T-helper 17 cell (primary cell): ENCODE measurements at regions not wholly inside any gene's neighbourhood (a gene's known extent, or its start where the extent isn't known, plus 50 kb on each side); places are given as distances from the start of the nearest gene placed in this dataset.

Source experiments
- ATAC-seq: fragments of 150-1000 bp; cut with Tn5 transposase; 2 replicates; pipeline ENCODE4 v1.10.0; 2021; ENCODE audit warnings: mild to moderate bottlenecking, moderate library complexity
- DNase-seq, 3 donors: peaks; one replicate each; pipeline versions ENCODE4 v3.0.0 to v3.0.0-alpha.2; 2020 to 2021
- H3K9me3 ChIP-seq: one replicate; pipeline ENCODE4 v1.7.0; 2013; ENCODE audit warnings: low read length, mild to moderate bottlenecking; ENCODE audit not compliant: control insufficient read depth, poor library complexity, severe bottlenecking
- H3K27ac Mint-ChIP-seq: one replicate; pipeline ENCODE4 v1.8.0; 2022; ENCODE audit warnings: mild to moderate bottlenecking, moderate library complexity, mixed read lengths
- H3K27me3 Mint-ChIP-seq: one replicate; pipeline ENCODE4 v1.8.0; 2022; ENCODE audit warnings: mixed read lengths
- H3K36me3 Mint-ChIP-seq: one replicate; pipeline ENCODE4 v1.8.0; 2022; ENCODE audit warnings: low read depth, mixed read lengths
- H3K4me1 Mint-ChIP-seq: one replicate; pipeline ENCODE4 v1.8.0; 2022; ENCODE audit warnings: mild to moderate bottlenecking, mixed read lengths
- H3K4me3 Mint-ChIP-seq: one replicate; pipeline ENCODE4 v1.8.0; 2022; ENCODE audit warnings: mild to moderate bottlenecking, moderate library complexity, mixed read lengths

DNA sequence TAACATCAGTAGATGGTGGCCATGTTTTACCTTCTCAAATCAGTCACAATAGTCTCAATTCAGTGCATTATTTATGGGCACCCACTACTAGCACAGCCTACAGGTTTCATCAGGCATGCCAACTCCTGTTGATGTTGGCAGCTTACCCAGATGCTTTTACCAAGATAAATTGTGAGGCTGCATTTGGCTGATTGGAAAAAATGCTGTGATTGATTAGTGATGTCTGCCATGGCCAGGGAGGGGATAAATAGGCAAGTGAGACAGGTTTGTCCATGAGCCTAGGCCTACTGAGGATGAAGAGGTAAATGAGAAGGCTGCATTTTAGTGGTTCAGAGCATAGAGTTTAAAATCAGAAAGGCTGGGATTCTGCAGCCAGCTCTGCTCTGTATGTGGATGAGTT lies 227.1 kb downstream of the NFATC2 start:
- ATAC-seq, result no peak
- H3K36me3 Mint-ChIP-seq, result no peaks in the 10 kb centered on the region
- DNase-seq, result no peak
- peaks cover 2% of the 10 kb centered on the region for H3K9me3 ChIP-seq
- H3K27me3 Mint-ChIP-seq, result peaks cover 45% of the 10 kb centered on the region
- H3K4me3 Mint-ChIP-seq, result no peak overlapping the region
- peaks cover 5% of the 10 kb centered on the region for H3K4me1 Mint-ChIP-seq
- no peak overlapping the region for H3K27ac Mint-ChIP-seq

DNA sequence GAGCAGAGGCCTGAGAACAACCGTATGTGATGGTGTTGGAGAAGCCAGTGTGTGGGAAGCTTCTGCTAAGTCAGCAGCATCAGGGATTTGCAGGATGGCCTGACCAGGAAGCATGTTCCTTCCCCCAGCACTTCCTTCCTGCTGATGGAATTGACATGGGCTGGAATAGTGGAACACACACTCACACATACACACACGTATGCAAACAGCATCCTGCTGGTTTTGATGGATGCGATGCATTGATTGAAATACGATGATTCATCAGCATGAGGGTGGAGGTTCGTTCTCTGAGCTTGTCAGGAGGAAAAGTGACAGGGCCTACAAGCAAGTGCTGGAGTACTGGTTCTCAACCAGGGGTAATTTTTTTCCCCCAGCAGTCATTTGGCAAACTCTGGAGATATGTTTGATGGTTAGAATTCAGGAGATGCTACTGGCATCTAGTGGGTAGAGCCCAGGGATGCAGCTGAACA lies 229.1 kb downstream of the NFATC2 start:
- Mint-ChIP-seq H3K4me3 (no peak overlapping the region), H3K27me3 (peaks cover 48% of the 10 kb centered on the region), H3K36me3 (no peaks in the 10 kb centered on the region), H3K27ac (no peak overlapping the region), H3K4me1 (peaks cover 3% of the 10 kb centered on the region)
- no peak for DNase-seq
- ATAC-seq, result no peak
- H3K9me3 ChIP-seq, result no peaks in the 10 kb centered on the region

DNA sequence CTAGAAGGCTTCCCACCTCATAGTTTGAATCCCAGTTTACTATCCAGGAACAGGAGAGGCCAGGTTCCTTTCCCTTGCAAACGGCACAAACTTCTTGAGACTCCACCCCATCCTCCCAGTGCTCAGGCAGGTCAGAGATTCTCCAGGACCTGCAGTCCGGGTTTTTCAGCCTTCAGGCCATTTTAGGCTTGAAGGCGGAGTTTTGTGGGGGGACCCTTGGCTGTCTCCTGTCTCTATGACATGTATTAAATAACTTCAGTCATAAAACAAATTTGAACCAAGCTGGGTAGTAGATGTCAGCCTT lies 230.1 kb downstream of the NFATC2 start:
- no peak overlapping the region for H3K27ac Mint-ChIP-seq
- H3K27me3 Mint-ChIP-seq, result peaks cover 47% of the 10 kb centered on the region
- H3K4me1 Mint-ChIP-seq, result no peaks in the 10 kb centered on the region
- ATAC-seq (no peak), DNase-seq (no peak)
- no peak overlapping the region for H3K4me3 Mint-ChIP-seq
- H3K9me3 ChIP-seq, result no peaks in the 10 kb centered on the region
- H3K36me3 Mint-ChIP-seq, result no peaks in the 10 kb centered on the region

DNA sequence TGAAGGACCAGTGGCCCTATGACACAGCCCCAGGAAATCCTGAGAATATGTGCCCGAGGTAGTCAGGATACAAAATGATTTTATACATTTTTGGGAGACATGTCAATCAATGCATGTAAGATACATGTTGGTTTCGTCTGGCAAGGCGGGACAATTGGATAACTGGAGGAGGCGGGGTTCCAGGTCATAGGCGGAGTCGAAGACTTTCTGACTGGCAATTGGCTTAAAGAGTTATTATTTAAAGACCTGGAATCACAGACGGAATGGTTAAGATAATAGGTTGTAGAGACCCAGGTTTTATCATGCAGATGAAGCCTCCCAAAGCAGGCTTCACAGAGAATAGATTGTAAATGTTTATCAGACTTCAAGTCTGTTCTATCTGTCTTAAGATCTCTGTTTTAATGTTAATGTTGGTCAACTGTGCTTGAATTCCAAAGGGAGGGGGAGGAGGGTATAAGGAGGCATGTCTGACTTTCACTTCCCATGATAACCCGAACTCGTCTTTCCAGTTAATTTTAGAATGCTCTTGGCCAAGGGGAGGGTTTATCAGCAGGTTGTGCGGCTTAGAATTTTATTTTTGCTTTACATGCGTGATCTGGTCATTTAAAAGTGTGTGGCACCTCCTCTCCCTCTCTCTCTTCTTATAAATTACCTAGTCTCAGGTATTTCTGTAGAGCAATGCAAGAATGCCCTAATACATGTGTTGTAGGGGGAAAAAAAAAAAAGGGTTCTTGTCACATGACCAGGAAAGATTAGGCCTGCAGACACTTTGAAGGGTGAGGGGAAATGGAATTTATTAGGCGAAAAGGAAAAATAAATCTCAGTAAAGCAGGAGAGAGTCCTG lies 230.7 kb downstream of the NFATC2 start:
- H3K36me3 Mint-ChIP-seq, result no peaks in the 10 kb centered on the region
- H3K4me3 Mint-ChIP-seq, result no peak overlapping the region
- DNase-seq, result no peak
- no peaks in the 10 kb centered on the region for H3K4me1 Mint-ChIP-seq
- H3K9me3 ChIP-seq, result no peaks in the 10 kb centered on the region
- no peak overlapping the region for H3K27ac Mint-ChIP-seq
- no peak for ATAC-seq
- H3K27me3 Mint-ChIP-seq, result peaks cover 49% of the 10 kb centered on the region

DNA sequence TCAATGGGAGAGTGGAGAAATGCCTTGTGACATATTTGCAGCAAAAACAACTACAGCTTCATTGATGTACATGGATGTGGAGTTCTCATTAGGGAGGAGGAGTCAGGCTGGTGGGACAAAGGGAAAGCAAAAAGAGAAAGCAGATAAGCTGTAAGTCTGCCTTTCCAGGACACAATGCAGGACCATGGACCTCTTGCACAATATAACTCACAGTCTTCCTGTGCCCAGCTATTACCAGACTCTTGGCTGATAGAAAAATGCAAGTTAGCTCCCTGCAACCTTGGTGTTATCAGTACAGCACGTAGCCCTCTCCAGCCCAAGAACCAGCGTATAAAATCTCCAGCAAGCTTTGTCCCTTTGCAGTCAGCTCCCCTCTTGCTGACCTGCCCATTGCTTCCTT lies 232.3 kb downstream of the NFATC2 start:
- no peak overlapping the region for H3K27ac Mint-ChIP-seq
- peaks cover 60% of the 10 kb centered on the region for H3K27me3 Mint-ChIP-seq

DNA sequence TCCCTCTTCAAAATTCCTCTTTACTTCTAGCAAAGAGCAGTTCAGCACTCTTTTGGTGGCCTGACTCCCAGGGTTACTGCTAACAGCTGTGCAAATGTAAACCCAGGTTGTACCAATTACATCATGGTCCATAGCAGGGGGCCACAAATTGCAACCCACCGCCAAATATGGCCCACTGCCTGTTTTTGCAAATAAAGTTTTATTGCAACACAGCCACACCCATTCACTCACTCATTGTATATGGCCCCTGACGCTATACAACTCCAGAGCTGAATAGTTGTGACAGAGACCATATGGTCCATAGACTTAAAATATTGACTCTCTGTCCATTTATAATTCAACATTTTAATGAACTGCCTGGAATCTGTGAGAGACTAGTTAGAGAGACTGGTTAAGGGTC lies 233.4 kb downstream of the NFATC2 start:
- Mint-ChIP-seq H3K27ac (no peak overlapping the region), H3K36me3 (no peaks in the 10 kb centered on the region), H3K27me3 (peaks cover 69% of the 10 kb centered on the region), H3K4me1 (peaks cover 2% of the 10 kb centered on the region), H3K4me3 (no peak overlapping the region)
- ATAC-seq (no peak), DNase-seq (no peak)
- no peaks in the 10 kb centered on the region for H3K9me3 ChIP-seq

More for the DNA sequence above, 232.3 kb downstream of the NFATC2 start:
- no peaks in the 10 kb centered on the region for H3K9me3 ChIP-seq
- Mint-ChIP-seq H3K4me3 (peak overlapping the region; percentile 21), H3K36me3 (no peaks in the 10 kb centered on the region), H3K4me1 (peaks cover 2% of the 10 kb centered on the region)
- DNase-seq (no peak), ATAC-seq (no peak)

DNA sequence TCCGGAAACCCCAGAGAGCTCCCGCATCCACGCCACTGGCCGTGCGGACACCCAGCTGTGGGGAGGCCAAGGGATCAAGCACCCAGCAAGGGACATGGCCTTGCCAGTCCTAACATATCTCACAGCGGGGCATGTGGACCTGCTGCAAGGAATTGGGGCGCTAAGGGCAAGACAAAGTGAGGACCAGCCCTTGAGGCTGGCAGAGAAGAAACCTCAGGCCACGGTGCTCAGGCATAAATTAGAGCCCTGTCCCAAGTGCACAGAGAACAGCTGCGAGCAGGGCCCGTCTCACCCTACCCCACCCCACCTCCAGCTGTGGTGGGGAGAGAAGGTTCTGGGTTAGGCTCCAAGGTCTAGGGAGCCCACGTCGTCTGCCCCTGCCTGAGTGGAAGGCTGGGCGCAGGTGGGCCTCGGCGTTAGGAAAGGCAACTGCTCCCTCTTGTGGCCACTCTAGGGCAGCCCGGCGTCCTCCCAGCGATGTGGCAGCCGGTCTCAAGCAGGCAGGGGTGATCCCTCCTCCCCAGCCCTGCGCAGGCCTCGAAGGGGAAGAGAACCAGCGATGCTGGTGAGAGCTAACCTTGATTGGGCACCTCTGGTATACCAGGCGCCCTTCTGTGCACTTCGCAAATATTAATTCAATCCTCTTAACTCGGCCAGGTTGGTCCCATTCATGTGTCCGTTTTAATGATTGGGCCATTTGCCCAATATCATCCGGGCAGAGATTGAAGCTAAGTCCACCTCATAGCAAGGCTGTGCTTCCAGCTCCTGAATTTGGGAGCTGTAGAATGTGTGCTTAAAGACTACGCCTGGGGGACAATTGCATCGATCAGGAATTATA lies 235.8 kb downstream of the NFATC2 start:
- peak; percentile 40 to 60 (median 44) for DNase-seq
- Mint-ChIP-seq H3K27me3 (peaks cover 54% of the 10 kb centered on the region), H3K27ac (no peak overlapping the region), H3K4me3 (no peak overlapping the region), H3K4me1 (peaks cover 2% of the 10 kb centered on the region), H3K36me3 (no peaks in the 10 kb centered on the region)
- no peaks in the 10 kb centered on the region for H3K9me3 ChIP-seq
- peak; percentile 96 for ATAC-seq

DNA sequence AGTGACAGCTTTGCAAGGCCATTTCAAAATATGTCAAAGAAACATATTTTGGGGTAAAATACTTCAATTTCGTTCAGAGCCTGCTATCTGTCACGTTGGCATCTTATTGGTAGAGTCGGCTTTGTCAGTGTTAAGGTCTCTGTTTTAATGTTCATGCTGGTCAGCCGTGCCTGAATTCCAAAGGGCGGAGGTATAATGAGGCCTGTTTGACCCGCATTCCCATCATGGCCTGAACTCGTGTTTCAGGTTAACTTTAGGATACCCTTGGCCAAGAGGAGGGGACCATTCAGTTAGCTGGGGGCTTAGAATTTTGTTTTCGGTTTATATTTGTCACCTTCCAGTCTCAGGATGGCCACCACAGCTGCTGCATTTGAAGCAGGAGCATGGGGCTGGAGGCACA lies 236.4 kb downstream of the NFATC2 start:
- H3K36me3 Mint-ChIP-seq, result no peaks in the 10 kb centered on the region
- H3K4me1 Mint-ChIP-seq, result peaks cover 2% of the 10 kb centered on the region
- no peaks in the 10 kb centered on the region for H3K9me3 ChIP-seq
- peaks cover 47% of the 10 kb centered on the region for H3K27me3 Mint-ChIP-seq
- H3K27ac Mint-ChIP-seq, result no peak overlapping the region
- DNase-seq (no peak), ATAC-seq (no peak)
- no peak overlapping the region for H3K4me3 Mint-ChIP-seq

DNA sequence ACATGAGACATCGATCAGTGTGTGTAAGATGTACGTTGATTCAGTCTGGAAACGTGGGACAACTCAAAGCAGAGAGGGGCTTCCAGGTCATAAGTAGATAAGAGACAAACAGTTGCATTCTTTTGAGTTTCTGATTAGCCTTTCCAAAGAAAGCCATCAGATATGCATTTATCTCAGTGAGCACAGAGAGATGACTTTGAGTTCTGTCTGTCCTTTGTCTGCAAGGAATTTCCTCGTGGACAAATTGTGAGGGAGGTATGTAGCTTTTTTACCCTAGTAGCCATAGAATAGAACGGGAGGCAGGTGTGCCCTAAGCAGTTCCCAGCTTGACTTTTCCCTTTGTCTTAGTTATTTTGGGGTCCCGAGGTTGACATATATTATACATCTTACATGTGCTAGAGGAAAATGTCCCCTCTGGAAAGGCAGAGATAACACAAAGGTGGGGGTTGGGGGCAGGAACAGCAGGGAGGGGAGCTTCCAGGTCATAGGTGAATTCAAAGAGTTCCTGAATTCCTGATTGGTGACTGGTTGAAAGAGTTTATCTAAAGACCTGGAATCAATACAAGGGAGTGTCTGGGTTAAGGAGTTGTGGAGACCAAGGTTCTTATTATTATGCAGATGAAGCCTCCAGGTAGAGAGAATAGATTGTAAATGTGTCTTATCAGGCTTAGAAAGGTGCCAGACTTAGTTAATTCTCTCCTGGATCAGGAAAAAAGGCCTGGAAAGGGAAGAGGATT lies 237.0 kb downstream of the NFATC2 start:
- no peak overlapping the region for H3K27ac Mint-ChIP-seq
- no peaks in the 10 kb centered on the region for H3K36me3 Mint-ChIP-seq
- H3K4me3 Mint-ChIP-seq, result no peak overlapping the region
- no peaks in the 10 kb centered on the region for H3K9me3 ChIP-seq
- ATAC-seq (no peak), DNase-seq (no peak)
- peaks cover 2% of the 10 kb centered on the region for H3K4me1 Mint-ChIP-seq
- H3K27me3 Mint-ChIP-seq, result peaks cover 44% of the 10 kb centered on the region

DNA sequence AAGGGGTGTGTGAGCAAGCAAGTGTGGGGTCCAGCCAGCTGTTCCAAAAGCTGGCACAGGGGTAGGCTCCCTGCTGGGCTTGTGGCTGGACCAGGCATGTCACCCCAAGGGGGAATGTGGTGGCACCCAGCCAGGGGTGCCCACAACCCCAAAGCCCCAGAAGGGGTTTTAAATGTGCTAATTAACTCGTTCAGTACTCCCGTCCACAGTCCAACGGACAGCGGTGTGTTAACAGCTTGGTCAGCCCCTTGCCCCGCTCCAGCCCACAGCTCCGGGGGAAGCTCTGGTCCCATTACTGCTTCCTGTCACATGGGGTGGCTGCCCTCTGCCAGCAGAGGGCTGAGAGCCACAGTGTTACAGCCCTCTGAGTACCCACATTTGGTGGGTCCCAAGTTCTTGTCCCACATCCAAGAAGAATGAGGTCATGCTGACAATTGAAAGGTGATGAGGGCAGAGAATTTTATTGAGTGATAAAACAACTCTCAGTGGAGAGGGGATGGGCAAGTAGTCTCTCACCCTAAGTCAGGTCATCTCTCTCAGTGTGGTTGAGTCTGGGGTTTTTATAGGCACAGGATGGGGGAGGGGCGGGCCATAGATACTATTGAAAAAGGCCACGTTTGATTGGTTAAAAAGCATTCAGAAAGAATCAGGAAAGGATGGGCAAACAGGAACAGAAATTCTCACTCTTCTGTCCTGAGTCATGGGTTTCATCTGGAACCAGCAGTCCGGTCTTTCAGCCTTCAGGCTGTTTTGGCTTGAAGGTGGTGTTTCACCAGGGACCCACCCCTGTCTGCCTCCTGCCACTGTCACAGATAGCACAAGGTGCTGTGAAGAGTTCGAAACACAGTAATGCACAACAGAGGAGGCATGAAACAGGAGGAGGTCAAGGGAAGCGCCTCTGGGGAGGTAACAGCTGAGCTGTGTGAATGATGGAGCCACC lies 238.5 kb downstream of the NFATC2 start:
- Mint-ChIP-seq H3K36me3 (no peaks in the 10 kb centered on the region), H3K4me1 (peaks cover 2% of the 10 kb centered on the region), H3K4me3 (no peak overlapping the region), H3K27me3 (peaks cover 29% of the 10 kb centered on the region), H3K27ac (no peak overlapping the region)
- no peaks in the 10 kb centered on the region for H3K9me3 ChIP-seq
- ATAC-seq (no peak), DNase-seq (no peak)

DNA sequence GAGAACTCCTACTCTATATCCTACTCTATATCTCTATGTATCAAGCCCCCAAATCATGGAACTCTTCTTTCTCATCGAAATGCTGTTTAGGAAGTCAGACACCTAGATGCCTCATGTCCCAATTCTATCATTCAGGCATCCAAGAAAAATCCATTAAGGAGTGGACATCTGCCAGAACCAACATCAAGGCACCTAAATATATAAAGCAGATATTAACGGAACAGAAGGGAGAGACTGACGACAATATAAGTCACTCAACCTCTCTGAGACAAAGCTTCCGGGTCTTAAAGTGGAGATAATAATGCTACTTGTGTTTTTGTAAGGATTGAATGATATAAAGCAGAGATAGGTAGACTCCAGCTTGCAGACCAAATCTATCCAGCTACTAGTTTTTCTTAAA lies 241.5 kb downstream of the NFATC2 start:
- Mint-ChIP-seq H3K4me3 (no peak overlapping the region), H3K27me3 (peaks cover 25% of the 10 kb centered on the region), H3K36me3 (no peaks in the 10 kb centered on the region), H3K27ac (no peak overlapping the region), H3K4me1 (peaks cover 1% of the 10 kb centered on the region)
- H3K9me3 ChIP-seq, result no peaks in the 10 kb centered on the region
- no peak for DNase-seq
- no peak for ATAC-seq

DNA sequence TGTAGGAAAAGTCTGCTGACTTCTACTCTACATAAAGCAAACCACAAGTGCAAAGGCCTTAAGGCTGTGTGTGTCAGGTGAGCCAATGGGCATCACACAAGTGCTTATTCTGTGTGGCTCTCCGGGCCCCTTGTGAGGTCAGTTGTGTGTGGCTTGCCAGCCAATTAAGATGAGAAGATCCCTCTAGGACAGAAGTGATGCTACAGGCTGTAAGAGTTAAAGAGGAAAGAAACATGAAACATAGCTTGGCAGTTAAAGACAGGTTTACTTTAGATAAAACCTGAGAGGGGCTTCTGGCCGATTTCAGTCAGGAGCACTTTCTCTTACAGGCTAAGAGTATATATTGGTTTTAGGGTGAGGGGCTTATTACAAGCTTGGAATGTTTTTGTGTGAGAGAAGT lies 242.4 kb downstream of the NFATC2 start:
- H3K4me3 Mint-ChIP-seq, result no peak overlapping the region
- H3K9me3 ChIP-seq, result no peaks in the 10 kb centered on the region
- H3K27ac Mint-ChIP-seq, result no peak overlapping the region
- ATAC-seq (no peak), DNase-seq (no peak)
- no peaks in the 10 kb centered on the region for H3K36me3 Mint-ChIP-seq
- no peaks in the 10 kb centered on the region for H3K4me1 Mint-ChIP-seq
- peaks cover 21% of the 10 kb centered on the region for H3K27me3 Mint-ChIP-seq
